ENCODE measurements at regions not wholly inside any gene's neighbourhood (a gene's known extent, or its start where the extent isn't known, plus 50 kb on each side); places are given as distances from the start of the nearest gene placed in this dataset.

- H3K36me3 Mint-ChIP-seq (ENCODE audit: low read depth) = no peaks in the 10 kb centered on the region
- no peaks in the 10 kb centered on the region for H3K4me1 Mint-ChIP-seq (ENCODE audit: low read depth)
- no peaks in the 10 kb centered on the region for H3K27me3 Mint-ChIP-seq (ENCODE audit: low read depth)
- no peak overlapping the region for H3K4me3 Mint-ChIP-seq (ENCODE audit: unreplicated experiment)
- H3K9me3 Mint-ChIP-seq (ENCODE audit: low read depth) = peaks cover 25% of the 10 kb centered on the region
- no peak for TF ChIP-seq CTCF (IDR thresholded peaks at IDR 0.05)
- no peak for DNase-seq (ENCODE audit: low spot score)
- no peak overlapping the region for H3K27ac Mint-ChIP-seq (ENCODE audit: unreplicated experiment)
Measured at GRCh38 chrX:125404667-125405160, 85.0 kb downstream of the TEX13C start.

GRCh38 chrX:125405339-125405738 lies 85.7 kb downstream of the TEX13C start:
- no peak overlapping the region for H3K27ac Mint-ChIP-seq (ENCODE audit: unreplicated experiment)
- no peak for TF ChIP-seq CTCF (IDR thresholded peaks at IDR 0.05)
- H3K9me3 Mint-ChIP-seq (ENCODE audit: low read depth) = peaks cover 22% of the 10 kb centered on the region
- H3K27me3 Mint-ChIP-seq (ENCODE audit: low read depth) = no peaks in the 10 kb centered on the region
- no peaks in the 10 kb centered on the region for H3K36me3 Mint-ChIP-seq (ENCODE audit: low read depth)
- H3K4me3 Mint-ChIP-seq (ENCODE audit: unreplicated experiment) = no peak overlapping the region
- no peaks in the 10 kb centered on the region for H3K4me1 Mint-ChIP-seq (ENCODE audit: low read depth)
- no peak for DNase-seq (ENCODE audit: low spot score)

- no peaks in the 10 kb centered on the region for H3K4me1 Mint-ChIP-seq (ENCODE audit: low read depth)
- H3K27ac Mint-ChIP-seq (ENCODE audit: unreplicated experiment) = no peak overlapping the region
- H3K9me3 Mint-ChIP-seq (ENCODE audit: low read depth) = peaks cover 19% of the 10 kb centered on the region
- H3K4me3 Mint-ChIP-seq (ENCODE audit: unreplicated experiment) = no peak overlapping the region
- no peak for DNase-seq (ENCODE audit: low spot score)
- TF ChIP-seq CTCF (IDR thresholded peaks at IDR 0.05) = no peak
- no peaks in the 10 kb centered on the region for H3K27me3 Mint-ChIP-seq (ENCODE audit: low read depth)
- H3K36me3 Mint-ChIP-seq (ENCODE audit: low read depth) = no peaks in the 10 kb centered on the region
Measured at GRCh38 chrX:125407314-125407713, 87.6 kb downstream of the TEX13C start.

- no peaks in the 10 kb centered on the region for H3K4me1 Mint-ChIP-seq (ENCODE audit: low read depth)
- H3K36me3 Mint-ChIP-seq (ENCODE audit: low read depth) = no peaks in the 10 kb centered on the region
- TF ChIP-seq CTCF (IDR thresholded peaks at IDR 0.05) = no peak
- H3K4me3 Mint-ChIP-seq (ENCODE audit: unreplicated experiment) = no peak overlapping the region
- no peak overlapping the region for H3K27ac Mint-ChIP-seq (ENCODE audit: unreplicated experiment)
- no peaks in the 10 kb centered on the region for H3K27me3 Mint-ChIP-seq (ENCODE audit: low read depth)
- H3K9me3 Mint-ChIP-seq (ENCODE audit: low read depth) = peaks cover 4% of the 10 kb centered on the region
- DNase-seq (ENCODE audit: low spot score) = no peak
Measured at GRCh38 chrX:125420809-125421208, 101.1 kb downstream of the TEX13C start.

GRCh38 chrX:125422986-125423385 lies 103.3 kb downstream of the TEX13C start:
- Mint-ChIP-seq H3K27ac (ENCODE audit: unreplicated experiment) (no peak overlapping the region), H3K4me3 (ENCODE audit: unreplicated experiment) (no peak overlapping the region), H3K4me1 (ENCODE audit: low read depth) (no peaks in the 10 kb centered on the region), H3K27me3 (ENCODE audit: low read depth) (no peaks in the 10 kb centered on the region), H3K9me3 (ENCODE audit: low read depth) (peaks cover 4% of the 10 kb centered on the region), H3K36me3 (ENCODE audit: low read depth) (no peaks in the 10 kb centered on the region)
- DNase-seq (ENCODE audit: low spot score) = no peak
- TF ChIP-seq CTCF (IDR thresholded peaks at IDR 0.05) = no peak

Measured in chondrocyte (in vitro differentiated cells).